B cell (primary cell): ENCODE measurements at regions not wholly inside any gene's neighbourhood (a gene's known extent, or its start where the extent isn't known, plus 50 kb on each side); places are given as distances from the start of the nearest gene placed in this dataset.
"Not testable (repeated sequence)": the region's sequence is repeated elsewhere in the genome, so short reads cannot be mapped to it uniquely, and the experiment has no call there.

Experiments
- ATAC-seq: fragments of 200-7000 bp; cut with Tn5 transposase; one replicate; pipeline ENCODE4 v1.10.0; 2021; ENCODE audit warnings: low read depth, mild to moderate bottlenecking, moderate number of reproducible peaks, moderate library complexity
- CTCF ChIA-PET: fragments of 350-600 bp; sonication (Branson Sonifier 250); formaldehyde crosslinking; loops from one replicate; lab custom pipeline; 2021; ENCODE audit warnings: antibody characterized with exemption, inconsistent platforms; lab: Charles Lee
- POLR2A ChIA-PET: fragments of 350-600 bp; sonication (Branson Sonifier 250); formaldehyde crosslinking; loops from one replicate; lab custom pipeline; 2021; ENCODE audit warnings: antibody characterized with exemption; lab: Charles Lee
- DNase-seq: peaks from one replicate; pipeline ENCODE4 v3.0.0; 2013
- H2AFZ ChIP-seq: 2 replicates; pipeline ENCODE4 v1.6.1; 2012; ENCODE audit warnings: mild to moderate bottlenecking, low read depth, low read length; ENCODE audit not compliant: insufficient read depth, poor library complexity, severe bottlenecking
- H3K27ac ChIP-seq, 2 donors: 1 replicate in 1 of 2; 2 replicates in 1 of 2; pipeline ENCODE4 v1.5.1; 2012 to 2013; ENCODE audit warnings: low read length in 2 of 2, mild to moderate bottlenecking in 2 of 2, moderate library complexity in 1 of 2
- H3K27me3 ChIP-seq, 4 experiments: fragments of 200-600 bp in 1 of 4; sonication (generic) in 1 of 4; replicated peaks in 1 of 4; 1 replicate in 2 of 4; 2 replicates in 2 of 4; pipeline versions ENCODE4 v1.6.1 to v1.7.0; 2013 to 2016; ENCODE audit warnings: low read length in 3 of 4, mild to moderate bottlenecking in 2 of 4, mixed read lengths in 1 of 4, moderate library complexity in 1 of 4; ENCODE audit not compliant: insufficient read depth in 4 of 4, control insufficient read depth in 3 of 4; ENCODE audit errors: control extremely low read depth in 1 of 4
- H3K36me3 ChIP-seq, 2 experiments: replicated peaks in 1 of 2; 1 replicate in 1 of 2; 2 replicates in 1 of 2; pipeline versions ENCODE4 v1.6.1 to v1.7.1; 2013; ENCODE audit warnings: low read length in 1 of 2; ENCODE audit not compliant: insufficient read depth in 2 of 2, control insufficient read depth in 1 of 2; ENCODE audit errors: control extremely low read depth in 1 of 2, extremely low read depth in 1 of 2
- H3K4me1 ChIP-seq, 2 donors: fragments of 200-600 bp in 1 of 2; sonication (generic) in 1 of 2; 1 replicate in 1 of 2; 2 replicates in 1 of 2; pipeline versions ENCODE4 v1.5.1 to v1.6.1; 2013 to 2017; ENCODE audit warnings: low read length in 2 of 2; ENCODE audit not compliant: control insufficient read depth in 2 of 2, insufficient read depth in 2 of 2
- H3K4me2 ChIP-seq: replicated peaks from 2 replicates; pipeline ENCODE3; 2012; ENCODE audit warnings: mild to moderate bottlenecking, low read depth, low read length; ENCODE audit not compliant: poor library complexity, severe bottlenecking
- H3K4me3 ChIP-seq, 5 experiments: fragments of 200-600 bp in 1 of 5; sonication (generic) in 1 of 5; 1 replicate in 3 of 5; 2 replicates in 2 of 5; pipeline versions ENCODE4 v1.5.1 to v1.7.0; 2011 to 2016; ENCODE audit warnings: low read length in 4 of 5, mild to moderate bottlenecking in 4 of 5, low read depth in 2 of 5, control low read depth in 1 of 5, moderate library complexity in 1 of 5; ENCODE audit not compliant: insufficient read depth in 1 of 5; ENCODE audit errors: control extremely low read depth in 1 of 5, extremely low read depth in 1 of 5
- H3K79me2 ChIP-seq: fragments of 200-600 bp; sonication (generic); one replicate; pipeline ENCODE4 v1.6.0; 2016; ENCODE audit warnings: low read length; ENCODE audit not compliant: control insufficient read depth, insufficient read depth
- H3K9ac ChIP-seq: fragments of 200-600 bp; sonication (generic); 2 replicates; pipeline ENCODE4 v1.6.1; 2017; ENCODE audit warnings: mild to moderate bottlenecking, low read length, moderate library complexity
- H3K9me3 ChIP-seq, 3 donors: one replicate each; pipeline versions ENCODE4 v1.6.1 to v1.7.1; 2013; ENCODE audit warnings: low read length in 2 of 3; ENCODE audit not compliant: control insufficient read depth in 2 of 3, insufficient read depth in 1 of 3; ENCODE audit errors: control extremely low read depth in 1 of 3
- H4K20me1 ChIP-seq: 2 replicates; pipeline ENCODE4 v1.6.0; 2012; ENCODE audit warnings: mild to moderate bottlenecking, low read length; ENCODE audit not compliant: insufficient read depth, control insufficient read depth, poor library complexity, severe bottlenecking
- H3K27ac Mint-ChIP-seq: one replicate; pipeline ENCODE4 v1.8.0; 2021; ENCODE audit warnings: mixed read lengths
- H3K27me3 Mint-ChIP-seq: one replicate; pipeline ENCODE4 v1.8.0; 2021; ENCODE audit warnings: mixed read lengths
- H3K4me1 Mint-ChIP-seq: one replicate; pipeline ENCODE4 v1.8.0; 2021; ENCODE audit warnings: mixed read lengths
- H3K4me3 Mint-ChIP-seq: one replicate; pipeline ENCODE4 v1.8.0; 2021; ENCODE audit warnings: mixed read lengths
- H3K9me3 Mint-ChIP-seq: one replicate; pipeline ENCODE4 v1.8.0; 2022; ENCODE audit warnings: mixed read lengths; ENCODE audit not compliant: insufficient read depth
- EZH2 ChIP-seq: IDR thresholded peaks from 2 replicates; pipeline ENCODE4 v1.6.1; 2012; ENCODE audit warnings: borderline replicate concordance, low read depth, mild to moderate bottlenecking, moderate library complexity, low read length; ENCODE audit not compliant: insufficient read depth, poor library complexity, severe bottlenecking
- WGBS: methylation state at CpG from one replicate; pipeline ENCODE4 v1.1.5; 2013; ENCODE audit warnings: missing lambda C conversion rate; ENCODE audit not compliant: insufficient coverage; 5-methylcytosine and 5-hydroxymethylcytosine counted together
- intact Hi-C: fragments of 100-400 bp; cut with micrococcal nuclease; formaldehyde crosslinking; loops from one replicate; pipeline ENCODE4 v1.10.0; 2022
- TF ChIP-seq, protein P1 (sequence below): fragments of 200-600 bp; IDR thresholded peaks from one replicate; pipeline ENCODE4 v1.8.0; 2022; ENCODE audit warnings: antibody characterized with exemption, mild to moderate bottlenecking

- POLR2A ChIA-PET = no interaction called here
- TF ChIP-seq EZH2 = no peak
- TF ChIP-seq, protein P1, sequence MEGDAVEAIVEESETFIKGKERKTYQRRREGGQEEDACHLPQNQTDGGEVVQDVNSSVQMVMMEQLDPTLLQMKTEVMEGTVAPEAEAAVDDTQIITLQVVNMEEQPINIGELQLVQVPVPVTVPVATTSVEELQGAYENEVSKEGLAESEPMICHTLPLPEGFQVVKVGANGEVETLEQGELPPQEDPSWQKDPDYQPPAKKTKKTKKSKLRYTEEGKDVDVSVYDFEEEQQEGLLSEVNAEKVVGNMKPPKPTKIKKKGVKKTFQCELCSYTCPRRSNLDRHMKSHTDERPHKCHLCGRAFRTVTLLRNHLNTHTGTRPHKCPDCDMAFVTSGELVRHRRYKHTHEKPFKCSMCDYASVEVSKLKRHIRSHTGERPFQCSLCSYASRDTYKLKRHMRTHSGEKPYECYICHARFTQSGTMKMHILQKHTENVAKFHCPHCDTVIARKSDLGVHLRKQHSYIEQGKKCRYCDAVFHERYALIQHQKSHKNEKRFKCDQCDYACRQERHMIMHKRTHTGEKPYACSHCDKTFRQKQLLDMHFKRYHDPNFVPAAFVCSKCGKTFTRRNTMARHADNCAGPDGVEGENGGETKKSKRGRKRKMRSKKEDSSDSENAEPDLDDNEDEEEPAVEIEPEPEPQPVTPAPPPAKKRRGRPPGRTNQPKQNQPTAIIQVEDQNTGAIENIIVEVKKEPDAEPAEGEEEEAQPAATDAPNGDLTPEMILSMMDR = no peak
- H3K4me3 Mint-ChIP-seq = no peak overlapping the region
These were observed 227.2 kb upstream of the KIAA1217 start for GRCh38 chr10:23981520-23982309.

GRCh38 chr10:23984405-23984804, 224.5 kb upstream of the KIAA1217 start:
- intact Hi-C loops, DNase-seq, H3K27me3 Mint-ChIP-seq, POLR2A ChIA-PET, H3K4me3 Mint-ChIP-seq, H3K27me3 ChIP-seq, H3K9me3 Mint-ChIP-seq, H3K27ac ChIP-seq, H3K4me1 Mint-ChIP-seq, H3K9ac ChIP-seq, H3K4me3 ChIP-seq, H3K4me1 ChIP-seq, H3K4me2 ChIP-seq, H3K79me2 ChIP-seq, ATAC-seq, H3K9me3 ChIP-seq, H2AFZ ChIP-seq, H3K36me3 ChIP-seq, H4K20me1 ChIP-seq, H3K27ac Mint-ChIP-seq: not testable (repeated sequence)
- WGBS = no CpG with 5 or more reads among the region's 1 CpG
- CTCF ChIA-PET = interaction anchor here (1.4 kb wide), 1 partner anchor 10 kb away, joined by 4 read pairs; no protein-coding TSS in a partner anchor

More at GRCh38 chr10:23981520-23982309, 227.2 kb upstream of the KIAA1217 start:
- Histone ChIP-seq H3K9me3 (peaks cover 0 to 4% (median 0%) of the 10 kb centered on the region in 3 donors), H3K9ac (no peak overlapping the region), H3K27ac (no peak overlapping the region), H2AFZ (no peak overlapping the region), H3K4me1 (no peaks in the 10 kb centered on the region), H3K79me2 (no peaks in the 10 kb centered on the region), H4K20me1 (no peaks in the 10 kb centered on the region), H3K4me2 (no peak overlapping the region), H3K36me3 (no peaks in the 10 kb centered on the region), H3K4me3 (no peak overlapping the region), H3K27me3 (no peaks in the 10 kb centered on the region)
- Mint-ChIP-seq H3K4me1 (no peaks in the 10 kb centered on the region), H3K9me3 (peaks cover 4% of the 10 kb centered on the region), H3K27ac (no peak overlapping the region), H3K27me3 (no peaks in the 10 kb centered on the region)
- 100% methylated on average over 2 of the region's 3 CpGs for WGBS
- ATAC-seq (no peak), DNase-seq (no peak)
- CTCF ChIA-PET = no interaction called here
- intact Hi-C loops = no loop called here
